Fibroblast of lung (primary cell): ENCODE measurements at regions not wholly inside any gene's neighbourhood (a gene's known extent, or its start where the extent isn't known, plus 50 kb on each side); places are given as distances from the start of the nearest gene placed in this dataset.

Experiments used
- DNase-seq, 2 donors: peaks; one replicate each; pipeline versions ENCODE4 v3.0.0 to v3.0.0-alpha.2; 2010; ENCODE audit warnings: low read depth in 2 of 2
- H2AFZ ChIP-seq: 2 replicates; pipeline ENCODE4 v1.5.1; 2012; ENCODE audit warnings: low read length, control low read depth, inconsistent platforms
- H3K27ac ChIP-seq: 2 replicates; pipeline ENCODE4 v1.5.1; 2011; ENCODE audit warnings: low read length, control low read depth; ENCODE audit not compliant: insufficient read depth
- H3K27me3 ChIP-seq: 2 replicates; pipeline ENCODE4 v1.5.1; 2011; ENCODE audit warnings: mild to moderate bottlenecking, low read length; ENCODE audit not compliant: control insufficient read depth, insufficient read depth
- H3K36me3 ChIP-seq: 2 replicates; pipeline ENCODE4 v1.5.1; 2011; ENCODE audit warnings: low read length; ENCODE audit not compliant: control insufficient read depth, insufficient read depth
- H3K4me1 ChIP-seq: 2 replicates; pipeline ENCODE4 v1.5.1; 2011; ENCODE audit warnings: low read length; ENCODE audit not compliant: control insufficient read depth, insufficient read depth; ENCODE audit errors: extremely low read depth
- H3K4me2 ChIP-seq: 2 replicates; pipeline ENCODE4 v1.5.1; 2011; ENCODE audit warnings: low read length, control low read depth; ENCODE audit not compliant: insufficient read depth; ENCODE audit errors: extremely low read depth
- H3K4me3 ChIP-seq, 4 experiments: fragments of 200-600 bp in 1 of 4; sonication (generic) in 1 of 4; replicated peaks in 1 of 4; 2 replicates each; pipeline ENCODE4 v1.5.1; 2011 to 2016; ENCODE audit warnings: low read length in 4 of 4, low read depth in 3 of 4, mild to moderate bottlenecking in 3 of 4, control low read depth in 2 of 4, inconsistent platforms in 1 of 4, mixed read lengths in 1 of 4; ENCODE audit not compliant: insufficient read depth in 1 of 4; ENCODE audit errors: control extremely low read depth in 1 of 4
- H3K79me2 ChIP-seq: 2 replicates; pipeline ENCODE4 v1.5.1; 2012; ENCODE audit warnings: mild to moderate bottlenecking, low read length, inconsistent platforms; ENCODE audit not compliant: control insufficient read depth, insufficient read depth
- H3K9ac ChIP-seq: 2 replicates; pipeline ENCODE4 v1.5.1; 2011; ENCODE audit warnings: mild to moderate bottlenecking, low read length, control low read depth; ENCODE audit not compliant: insufficient read depth
- H3K9me3 ChIP-seq: 2 replicates; pipeline ENCODE4 v1.5.1; 2012; ENCODE audit warnings: low read depth, low read length; ENCODE audit not compliant: control insufficient read depth, insufficient read depth
- H4K20me1 ChIP-seq: 2 replicates; pipeline ENCODE4 v1.5.1; 2011; ENCODE audit warnings: low read length; ENCODE audit not compliant: control insufficient read depth, insufficient read depth; ENCODE audit errors: extremely low read depth
- CTCF ChIP-seq, 2 donors: IDR thresholded peaks in 1 of 2; conservative IDR thresholded peaks in 1 of 2; 1 replicate in 1 of 2; 2 replicates in 1 of 2; pipeline ENCODE4 v1.5.1; 2011 to 2012; ENCODE audit warnings: low read length in 2 of 2, control low read depth in 1 of 2, inconsistent platforms in 1 of 2, low read depth in 1 of 2, mild to moderate bottlenecking in 1 of 2
- EZH2 ChIP-seq: IDR thresholded peaks from 2 replicates; pipeline ENCODE4 v1.5.1; 2012; ENCODE audit warnings: low read length, control low read depth, mild to moderate bottlenecking; ENCODE audit errors: missing control alignments

GRCh38 chr5:166517976-166518375 is 1773.5 kb upstream of the WWC1 start:
- H3K79me2 ChIP-seq, result no peaks in the 10 kb centered on the region
- H3K4me2 ChIP-seq, result no peak overlapping the region
- no peaks in the 10 kb centered on the region for H3K36me3 ChIP-seq
- H2AFZ ChIP-seq, result no peak overlapping the region
- H3K4me3 ChIP-seq, result no peak overlapping the region
- no peaks in the 10 kb centered on the region for H4K20me1 ChIP-seq
- no peaks in the 10 kb centered on the region for H3K9me3 ChIP-seq
- no peaks in the 10 kb centered on the region for H3K27me3 ChIP-seq
- TF ChIP-seq EZH2 (no peak), CTCF (conservative IDR thresholded peaks at IDR 0.05 in 1 of 2, IDR thresholded peaks at IDR 0.05 in 1 of 2; ENCODE audit: low read depth in 1 of 2, low read length in 2 of 2) (no peak)
- H3K27ac ChIP-seq, result no peak overlapping the region
- no peak overlapping the region for H3K9ac ChIP-seq
- no peaks in the 10 kb centered on the region for H3K4me1 ChIP-seq
- no peak for DNase-seq

GRCh38 chr5:166523206-166523605 is 1768.2 kb upstream of the WWC1 start:
- Histone ChIP-seq H4K20me1 (no peaks in the 10 kb centered on the region), H3K4me3 (no peak overlapping the region), H3K4me2 (no peak overlapping the region), H3K27ac (no peak overlapping the region), H3K79me2 (no peaks in the 10 kb centered on the region), H3K9me3 (no peaks in the 10 kb centered on the region), H3K4me1 (no peaks in the 10 kb centered on the region), H3K27me3 (no peaks in the 10 kb centered on the region), H3K9ac (no peak overlapping the region), H3K36me3 (no peaks in the 10 kb centered on the region), H2AFZ (no peak overlapping the region)
- no peak for TF ChIP-seq EZH2
- no peak for TF ChIP-seq CTCF (conservative IDR thresholded peaks at IDR 0.05 in 1 of 2, IDR thresholded peaks at IDR 0.05 in 1 of 2; ENCODE audit: low read depth in 1 of 2, low read length in 2 of 2)
- no peak for DNase-seq

- Histone ChIP-seq H3K4me1 (no peaks in the 10 kb centered on the region), H3K9ac (no peak overlapping the region), H3K4me2 (no peak overlapping the region), H3K27ac (no peak overlapping the region), H4K20me1 (no peaks in the 10 kb centered on the region), H3K79me2 (no peaks in the 10 kb centered on the region), H3K9me3 (no peaks in the 10 kb centered on the region), H3K36me3 (no peaks in the 10 kb centered on the region), H2AFZ (no peak overlapping the region), H3K27me3 (no peaks in the 10 kb centered on the region), H3K4me3 (no peak overlapping the region)
- DNase-seq, result no peak
- TF ChIP-seq EZH2 (no peak), CTCF (conservative IDR thresholded peaks at IDR 0.05 in 1 of 2, IDR thresholded peaks at IDR 0.05 in 1 of 2; ENCODE audit: low read depth in 1 of 2, low read length in 2 of 2) (no peak)
Observed at GRCh38 chr5:166529200-166529599, 1762.2 kb upstream of the WWC1 start.
